GM23248 (cell line): ENCODE measurements at regions not wholly inside any gene's neighbourhood (a gene's known extent, or its start where the extent isn't known, plus 50 kb on each side); places are given as distances from the start of the nearest gene placed in this dataset.

Source experiments
- DNase-seq: peaks from one replicate; pipeline ENCODE4 v3.0.0-alpha.2; 2015
- H2AFZ ChIP-seq: fragments of 200-600 bp; sonication (generic); 2 replicates; pipeline ENCODE4 v1.6.1; 2016; ENCODE audit warnings: antibody characterized with exemption
- H3F3A ChIP-seq: fragments of 200-600 bp; sonication (generic); 2 replicates; pipeline ENCODE4 v1.6.1; 2016; ENCODE audit warnings: mild to moderate bottlenecking, antibody characterized with exemption, mixed run types; ENCODE audit not compliant: insufficient read depth
- H3K27ac ChIP-seq: fragments of 200-600 bp; sonication (generic); 2 replicates; pipeline ENCODE4 v1.5.1; 2016; ENCODE audit warnings: mild to moderate bottlenecking
- H3K27me3 ChIP-seq: fragments of 200-600 bp; sonication (generic); replicated peaks from 2 replicates; pipeline ENCODE4 v1.6.1; 2016; ENCODE audit warnings: mild to moderate bottlenecking; ENCODE audit not compliant: insufficient read depth
- H3K36me3 ChIP-seq: fragments of 200-600 bp; sonication (generic); 2 replicates; pipeline ENCODE4 v1.6.1; 2016; ENCODE audit warnings: low read depth, mild to moderate bottlenecking
- H3K4me1 ChIP-seq: fragments of 200-600 bp; sonication (generic); 2 replicates; pipeline ENCODE4 v1.6.1; 2016; ENCODE audit warnings: mild to moderate bottlenecking; ENCODE audit not compliant: insufficient read depth
- H3K4me2 ChIP-seq: fragments of 200-600 bp; sonication (generic); one replicate; pipeline ENCODE4 v1.6.1; 2016; ENCODE audit warnings: mild to moderate bottlenecking; ENCODE audit not compliant: unreplicated experiment
- H3K4me3 ChIP-seq: fragments of 200-600 bp; sonication (generic); 2 replicates; pipeline ENCODE4 v1.5.1; 2016; ENCODE audit warnings: mild to moderate bottlenecking
- H3K79me2 ChIP-seq: fragments of 200-600 bp; sonication (generic); 2 replicates; pipeline ENCODE4 v1.6.1; 2016; ENCODE audit warnings: mild to moderate bottlenecking; ENCODE audit not compliant: insufficient read depth
- H3K9ac ChIP-seq: fragments of 200-600 bp; sonication (generic); 2 replicates; pipeline ENCODE4 v1.6.1; 2016; ENCODE audit warnings: mild to moderate bottlenecking
- H3K9me2 ChIP-seq: fragments of 200-600 bp; sonication (generic); 2 replicates; pipeline ENCODE4 v1.6.1; 2016; ENCODE audit warnings: mixed run types, mild to moderate bottlenecking, moderate library complexity; ENCODE audit not compliant: insufficient read depth
- H3K9me3 ChIP-seq: fragments of 200-600 bp; sonication (generic); one replicate; pipeline ENCODE4 v1.6.1; 2017; ENCODE audit warnings: low read depth
- H4K20me1 ChIP-seq: fragments of 200-600 bp; sonication (generic); 2 replicates; pipeline ENCODE4 v1.6.0; 2016; ENCODE audit not compliant: insufficient read depth
- EZH2 ChIP-seq: fragments of 200-600 bp; sonication (generic); IDR thresholded peaks from 2 replicates; pipeline ENCODE4 v1.6.1; 2018; ENCODE audit warnings: antibody characterized with exemption, mild to moderate bottlenecking; ENCODE audit not compliant: insufficient read depth, poor library complexity, severe bottlenecking
- EZH2phosphoT487 ChIP-seq: fragments of 200-600 bp; sonication (generic); IDR thresholded peaks from 2 replicates; pipeline ENCODE4 v1.6.1; 2018; ENCODE audit warnings: antibody characterized with exemption, moderate library complexity, mild to moderate bottlenecking, low read depth; ENCODE audit not compliant: insufficient read depth
- WGBS, 2 experiments: methylation state at CpG; one replicate each; pipeline ENCODE4 v1.1.6; 2015 to 2017; ENCODE audit warnings: low lambda C conversion rate in 2 of 2, low coverage in 1 of 2; ENCODE audit errors: missing lambda C conversion rate in 2 of 2; 5-methylcytosine and 5-hydroxymethylcytosine counted together
- in situ Hi-C: fragments of 300-500 bp; cut with MboI; formaldehyde crosslinking; loops from 2 replicates; pipeline ENCODE4 v1.15.0; 2020

DNA sequence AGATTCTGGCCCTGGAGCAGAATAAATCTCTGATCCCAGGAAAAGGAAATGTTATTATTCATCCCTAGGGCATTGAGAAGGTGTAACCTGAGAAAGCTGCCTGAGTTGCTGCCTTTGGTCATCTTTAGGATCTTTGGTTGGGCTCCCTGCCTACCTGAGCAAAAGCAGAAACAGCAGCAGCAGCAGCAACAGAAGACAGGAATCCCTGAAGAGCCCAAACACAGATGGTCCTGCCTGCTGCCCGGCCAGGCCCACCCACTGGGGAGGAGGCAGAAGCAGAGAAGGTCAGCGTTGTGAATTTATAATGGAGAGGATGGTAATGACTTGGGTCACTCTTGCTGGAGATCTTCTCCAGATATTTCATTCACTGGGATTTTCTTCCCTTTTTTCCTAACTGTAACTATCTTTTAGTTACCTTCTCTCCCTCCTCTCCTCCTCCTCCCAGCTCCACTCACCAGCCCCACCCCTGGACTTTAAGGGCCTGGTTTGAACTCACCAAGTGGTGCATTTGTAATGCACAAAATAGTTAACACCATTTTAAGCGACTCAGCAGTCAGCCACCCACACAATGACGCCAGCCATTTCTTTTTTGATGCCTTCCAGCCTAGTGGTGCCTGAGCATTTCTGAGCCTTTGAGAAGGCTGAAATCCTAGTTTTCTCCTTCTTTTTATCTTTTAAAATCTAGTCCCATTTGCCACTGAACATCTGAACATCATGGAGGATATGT lies 91.7 kb downstream of the HSPH1 start:
- Histone ChIP-seq H3K9me3 (no peaks in the 10 kb centered on the region), H3K27ac (no peak overlapping the region), H3K4me3 (no peak overlapping the region), H3F3A (peaks cover 5% of the 10 kb centered on the region; the same call in 1 of the 2 replicates), H3K9ac (no peak overlapping the region), H3K79me2 (no peaks in the 10 kb centered on the region), H3K4me2 (no peak overlapping the region), H3K36me3 (no peaks in the 10 kb centered on the region), H4K20me1 (no peaks in the 10 kb centered on the region), H3K4me1 (peaks cover 28% of the 10 kb centered on the region), H2AFZ (no peak overlapping the region), H3K27me3 (no peaks in the 10 kb centered on the region), H3K9me2 (no peaks in the 10 kb centered on the region)
- WGBS, 2 experiments: 69 to 72% methylated on average over 4 of the region's 4 CpGs
- in situ Hi-C loops: no loop called here
- DNase-seq: no peak
- TF ChIP-seq EZH2phosphoT487 (no peak), EZH2 (no peak)

DNA sequence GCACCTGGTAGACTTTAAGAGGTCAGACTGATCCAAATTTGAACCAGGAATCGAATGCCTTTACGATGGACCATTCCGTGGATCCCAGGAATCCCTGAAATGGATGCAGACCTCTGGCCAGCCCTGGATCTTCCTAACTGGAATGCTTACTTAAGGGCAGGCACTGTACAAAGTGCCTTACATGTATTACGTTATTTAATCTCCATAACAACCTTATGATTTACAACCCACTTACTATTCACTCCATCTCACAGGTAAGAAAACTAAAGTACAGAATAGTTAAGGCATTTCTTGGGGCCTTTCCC lies 93.6 kb downstream of the HSPH1 start:
- TF ChIP-seq EZH2phosphoT487: no peak
- no peak for TF ChIP-seq EZH2
- WGBS, 2 experiments: 66% methylated on average over 4 of the region's 4 CpGs
- no peaks in the 10 kb centered on the region for H3K79me2 ChIP-seq
- H3F3A ChIP-seq: peaks cover 5% of the 10 kb centered on the region; the same call in 1 of the 2 replicates
- peak overlapping the region; percentile 47 for H3K4me2 ChIP-seq
- no peaks in the 10 kb centered on the region for H3K36me3 ChIP-seq
- DNase-seq: no peak
- H3K9me2 ChIP-seq: no peaks in the 10 kb centered on the region
- H4K20me1 ChIP-seq: no peaks in the 10 kb centered on the region
- no peaks in the 10 kb centered on the region for H3K27me3 ChIP-seq
- no peak overlapping the region for H3K4me3 ChIP-seq
- peaks cover 22% of the 10 kb centered on the region for H3K4me1 ChIP-seq
- in situ Hi-C loops: no loop called here
- H3K9ac ChIP-seq: no peak overlapping the region
- H2AFZ ChIP-seq: no peak overlapping the region
- H3K27ac ChIP-seq: peak overlapping the region; percentile 14; the same call in 1 of the 2 replicates
- H3K9me3 ChIP-seq: no peaks in the 10 kb centered on the region

DNA sequence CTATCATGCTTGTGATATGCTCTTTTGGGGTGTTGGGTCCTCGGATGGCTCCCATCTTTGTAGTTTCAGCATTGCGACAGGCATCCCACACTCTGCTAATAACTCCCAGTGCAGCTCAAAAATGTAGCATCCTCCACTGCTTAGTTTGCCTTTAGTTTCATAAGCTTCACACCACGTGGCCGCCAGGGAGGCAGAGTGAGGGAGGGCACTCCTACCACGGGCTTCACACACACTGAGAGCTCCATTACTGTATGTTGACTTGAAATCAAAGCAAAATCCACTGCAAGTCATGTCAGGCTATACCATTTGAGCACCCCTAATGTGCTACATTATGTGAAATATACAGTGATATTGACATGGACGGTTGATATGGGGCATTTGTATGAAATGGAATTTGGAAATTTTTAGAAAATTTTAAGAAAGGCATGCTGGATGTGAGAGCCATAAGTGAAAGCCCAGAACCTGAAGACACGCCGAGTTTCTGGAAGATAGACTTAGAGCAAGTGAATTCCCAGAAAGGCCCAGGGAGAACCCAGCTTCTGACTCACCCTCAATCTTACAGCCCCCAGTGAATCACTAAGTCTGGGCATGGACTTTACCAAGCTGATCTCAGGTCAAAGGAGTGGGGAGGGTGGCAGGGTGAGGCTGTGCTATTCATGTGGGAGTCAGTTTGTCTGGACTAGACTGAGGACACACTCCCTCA lies 94.1 kb downstream of the HSPH1 start:
- WGBS, 2 experiments: 73 to 75% methylated on average over 8 of the region's 8 CpGs
- in situ Hi-C loops: no loop called here
- H3K9me3 ChIP-seq: no peaks in the 10 kb centered on the region
- H3F3A ChIP-seq: peaks cover 5% of the 10 kb centered on the region; the same call in 1 of the 2 replicates
- DNase-seq: peak; percentile 87
- H2AFZ ChIP-seq: no peak overlapping the region
- peaks cover 22% of the 10 kb centered on the region for H3K4me1 ChIP-seq
- TF ChIP-seq EZH2phosphoT487: no peak
- TF ChIP-seq EZH2: no peak
- no peak overlapping the region for H3K9ac ChIP-seq
- peak overlapping the region; percentile 14; the same call in 1 of the 2 replicates for H3K27ac ChIP-seq
- H3K27me3 ChIP-seq: no peaks in the 10 kb centered on the region
- no peaks in the 10 kb centered on the region for H3K36me3 ChIP-seq
- peak overlapping the region; percentile 47 for H3K4me2 ChIP-seq
- H4K20me1 ChIP-seq: no peaks in the 10 kb centered on the region
- H3K79me2 ChIP-seq: no peaks in the 10 kb centered on the region
- H3K4me3 ChIP-seq: no peak overlapping the region
- H3K9me2 ChIP-seq: no peaks in the 10 kb centered on the region

DNA sequence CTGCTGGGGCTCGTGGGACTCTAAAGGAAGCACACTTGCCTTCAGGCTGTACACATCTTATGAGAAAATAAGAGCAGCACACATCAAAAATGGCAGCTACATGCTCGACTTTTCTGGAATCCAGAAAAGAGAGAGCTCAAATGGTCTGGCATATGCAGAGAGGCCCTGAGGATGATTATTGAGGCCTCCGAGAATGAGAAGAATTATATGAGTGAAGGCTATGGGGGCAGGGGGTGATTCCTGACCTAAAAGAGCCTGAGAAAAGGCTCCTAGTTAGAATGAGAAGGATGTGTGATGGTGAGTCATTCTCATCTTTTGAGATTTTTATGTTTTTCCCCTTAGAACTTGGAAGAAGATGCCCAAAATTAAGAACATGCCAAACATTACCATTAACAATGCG lies 97.1 kb downstream of the HSPH1 start:
- peaks cover 16% of the 10 kb centered on the region for H3K4me1 ChIP-seq
- no peak for DNase-seq
- no peak overlapping the region for H3K4me3 ChIP-seq
- no peak overlapping the region for H3K27ac ChIP-seq
- H4K20me1 ChIP-seq: no peaks in the 10 kb centered on the region
- H3K9me3 ChIP-seq: no peaks in the 10 kb centered on the region
- no peak overlapping the region for H3K4me2 ChIP-seq
- no peaks in the 10 kb centered on the region for H3K79me2 ChIP-seq
- no peak for TF ChIP-seq EZH2
- TF ChIP-seq EZH2phosphoT487: no peak
- no peaks in the 10 kb centered on the region for H3K27me3 ChIP-seq
- in situ Hi-C loops: no loop called here
- H3K9me2 ChIP-seq: no peaks in the 10 kb centered on the region
- H3K9ac ChIP-seq: no peak overlapping the region
- no peaks in the 10 kb centered on the region for H3K36me3 ChIP-seq
- H2AFZ ChIP-seq: no peak overlapping the region
- WGBS, 2 experiments: 59 to 75% methylated on average over 4 of the region's 4 CpGs
- peaks cover 5% of the 10 kb centered on the region; the same call in 1 of the 2 replicates for H3F3A ChIP-seq
